Upper lobe of right lung (tissue), 1 donor: ENCODE measurements at regions not wholly inside any gene's neighbourhood (a gene's known extent, or its start where the extent isn't known, plus 50 kb on each side); places are given as distances from the start of the nearest gene placed in this dataset.

Experiments used
- ATAC-seq: fragments of 200-7000 bp; cut with Tn5 transposase; one replicate; pipeline ENCODE4 v1.9.1; 2020; ENCODE audit warnings: mild to moderate bottlenecking, moderate library complexity
- DNase-seq: peaks from one replicate; pipeline ENCODE4 v3.0.0-alpha.2; 2020
- H3K27ac ChIP-seq: fragments of 200-600 bp; one replicate; pipeline ENCODE4 v1.8.0; 2022
- H3K27me3 ChIP-seq: fragments of 200-600 bp; one replicate; pipeline ENCODE4 v1.8.0; 2022; ENCODE audit warnings: mild to moderate bottlenecking
- H3K36me3 ChIP-seq: fragments of 200-600 bp; one replicate; pipeline ENCODE4 v1.8.0; 2022
- H3K4me1 ChIP-seq: fragments of 200-600 bp; one replicate; pipeline ENCODE4 v1.8.0; 2022
- H3K4me3 ChIP-seq: fragments of 200-600 bp; one replicate; pipeline ENCODE4 v1.8.0; 2022; ENCODE audit warnings: mild to moderate bottlenecking
- H3K9me3 ChIP-seq: fragments of 200-600 bp; one replicate; pipeline ENCODE4 v1.8.0; 2022
- CTCF ChIP-seq: fragments of 200-600 bp; IDR thresholded peaks from one replicate; pipeline ENCODE4 v1.8.0; 2022; ENCODE audit warnings: antibody characterized with exemption
- intact Hi-C: fragments of 100-400 bp; cut with DNase I; formaldehyde crosslinking; loops from one replicate; pipeline ENCODE4 v1.11.0; 2022
- donor health status: DM: no; HTN: yes; CAD: no; lungs with severe emphysema.

- intact Hi-C loops, result no loop called here
- H3K27ac ChIP-seq, result no peak overlapping the region
- no peak overlapping the region for H3K4me3 ChIP-seq
- H3K36me3 ChIP-seq, result no peaks in the 10 kb centered on the region
- H3K4me1 ChIP-seq, result no peaks in the 10 kb centered on the region
- TF ChIP-seq CTCF, result no peak
- no peak for DNase-seq
- no peaks in the 10 kb centered on the region for H3K9me3 ChIP-seq
- H3K27me3 ChIP-seq, result no peaks in the 10 kb centered on the region
- no peak for ATAC-seq
These were observed 168.2 kb upstream of the DMRTA1 start for GRCh38 chr9:22278426-22278825.

- Histone ChIP-seq H3K4me1 (no peaks in the 10 kb centered on the region), H3K9me3 (no peaks in the 10 kb centered on the region), H3K36me3 (no peaks in the 10 kb centered on the region), H3K27me3 (no peaks in the 10 kb centered on the region), H3K4me3 (no peak overlapping the region), H3K27ac (no peak overlapping the region)
- DNase-seq, result no peak
- no peak for ATAC-seq
- intact Hi-C loops, result no loop called here
- no peak for TF ChIP-seq CTCF
These were observed 167.0 kb upstream of the DMRTA1 start for GRCh38 chr9:22279636-22280035.

- intact Hi-C loops, result no loop called here
- no peak for ATAC-seq
These were observed 161.6 kb upstream of the DMRTA1 start for GRCh38 chr9:22285066-22285465.

GRCh38 chr9:22286661-22287060, 160.0 kb upstream of the DMRTA1 start:
- intact Hi-C loops, result no loop called here
- H3K27me3 ChIP-seq, result no peaks in the 10 kb centered on the region
- H3K4me1 ChIP-seq, result no peaks in the 10 kb centered on the region
- ATAC-seq (no peak), DNase-seq (no peak)
- no peak overlapping the region for H3K27ac ChIP-seq
- TF ChIP-seq CTCF, result no peak
- no peaks in the 10 kb centered on the region for H3K36me3 ChIP-seq
- no peaks in the 10 kb centered on the region for H3K9me3 ChIP-seq
- H3K4me3 ChIP-seq, result no peak overlapping the region

More at GRCh38 chr9:22285066-22285465, 161.6 kb upstream of the DMRTA1 start:
- H3K36me3 ChIP-seq, result no peaks in the 10 kb centered on the region
- H3K27me3 ChIP-seq, result no peaks in the 10 kb centered on the region
- no peak for TF ChIP-seq CTCF
- no peak for DNase-seq
- no peak overlapping the region for H3K27ac ChIP-seq
- H3K4me3 ChIP-seq, result no peak overlapping the region
- H3K9me3 ChIP-seq, result no peaks in the 10 kb centered on the region
- H3K4me1 ChIP-seq, result no peaks in the 10 kb centered on the region

GRCh38 chr9:22288661-22289060, 158.0 kb upstream of the DMRTA1 start:
- no peaks in the 10 kb centered on the region for H3K36me3 ChIP-seq
- H3K9me3 ChIP-seq, result no peaks in the 10 kb centered on the region
- intact Hi-C loops, result no loop called here
- H3K4me3 ChIP-seq, result no peak overlapping the region
- no peaks in the 10 kb centered on the region for H3K27me3 ChIP-seq
- no peak for TF ChIP-seq CTCF
- no peak overlapping the region for H3K27ac ChIP-seq
- ATAC-seq, result no peak
- H3K4me1 ChIP-seq, result no peaks in the 10 kb centered on the region
- no peak for DNase-seq

GRCh38 chr9:22307013-22307711, 139.5 kb upstream of the DMRTA1 start:
- H3K27me3 ChIP-seq, result no peaks in the 10 kb centered on the region
- intact Hi-C loops, result loop anchor here (10.0 kb wide), 1 partner anchor 148 kb away; no protein-coding TSS in a partner anchor
- no peaks in the 10 kb centered on the region for H3K36me3 ChIP-seq
- ATAC-seq, result peak; percentile 65
- H3K9me3 ChIP-seq, result no peaks in the 10 kb centered on the region
- no peaks in the 10 kb centered on the region for H3K4me1 ChIP-seq
- peak; percentile 64 for TF ChIP-seq CTCF
- no peak overlapping the region for H3K4me3 ChIP-seq
- no peak overlapping the region for H3K27ac ChIP-seq
- no peak for DNase-seq
